Left kidney (tissue), 1 donor: ENCODE measurements at regions not wholly inside any gene's neighbourhood (a gene's known extent, or its start where the extent isn't known, plus 50 kb on each side); places are given as distances from the start of the nearest gene placed in this dataset.

Experiments
- DNase-seq: peaks from one replicate; pipeline ENCODE4 v3.0.0-alpha.2; 2013

GRCh38 chr3:99500485-99500884 lies 137.9 kb upstream of the COL8A1 start:
- DNase-seq: no peak

- DNase-seq: peak; percentile 18
These were observed 138.9 kb upstream of the COL8A1 start for GRCh38 chr3:99499235-99500158.

GRCh38 chr3:99498550-99499234 lies 139.7 kb upstream of the COL8A1 start:
- no peak for DNase-seq

- no peak for DNase-seq
These were observed 150.5 kb upstream of the COL8A1 start for GRCh38 chr3:99487894-99488293.

GRCh38 chr3:99485286-99485685 lies 153.1 kb upstream of the COL8A1 start:
- DNase-seq: no peak

- no peak for DNase-seq
These were observed 153.5 kb upstream of the COL8A1 start for GRCh38 chr3:99484871-99485270.

- DNase-seq: no peak
These were observed 154.6 kb upstream of the COL8A1 start for GRCh38 chr3:99483841-99484240.

- no peak for DNase-seq
These were observed 156.2 kb upstream of the COL8A1 start for GRCh38 chr3:99482191-99482590.

GRCh38 chr3:99481561-99481960 lies 156.8 kb upstream of the COL8A1 start:
- no peak for DNase-seq

- no peak for DNase-seq
These were observed 158.6 kb upstream of the COL8A1 start for GRCh38 chr3:99479768-99480167.

- DNase-seq: no peak
These were observed 160.7 kb upstream of the COL8A1 start for GRCh38 chr3:99477650-99478049.

- no peak for DNase-seq
These were observed 163.2 kb upstream of the COL8A1 start for GRCh38 chr3:99475229-99475628.

GRCh38 chr3:99474776-99475175 lies 163.6 kb upstream of the COL8A1 start:
- DNase-seq: no peak

- no peak for DNase-seq
These were observed 165.1 kb upstream of the COL8A1 start for GRCh38 chr3:99473321-99473751.

- DNase-seq: no peak
These were observed 166.0 kb upstream of the COL8A1 start for GRCh38 chr3:99472385-99472784.

GRCh38 chr3:99471353-99472323 lies 166.8 kb upstream of the COL8A1 start:
- DNase-seq: no peak

- DNase-seq: no peak
These were observed 167.6 kb upstream of the COL8A1 start for GRCh38 chr3:99470841-99471240.

GRCh38 chr3:99468918-99469317 lies 169.5 kb upstream of the COL8A1 start:
- DNase-seq: no peak

- DNase-seq: no peak
These were observed 171.0 kb upstream of the COL8A1 start for GRCh38 chr3:99467420-99467819.

- no peak for DNase-seq
These were observed 172.1 kb upstream of the COL8A1 start for GRCh38 chr3:99466331-99466730.

- no peak for DNase-seq
These were observed 180.4 kb upstream of the COL8A1 start for GRCh38 chr3:99458013-99458412.

GRCh38 chr3:99442599-99442998 lies 195.8 kb upstream of the COL8A1 start:
- DNase-seq: no peak
